ENCODE measurements at regions not wholly inside any gene's neighbourhood (a gene's known extent, or its start where the extent isn't known, plus 50 kb on each side); places are given as distances from the start of the nearest gene placed in this dataset.

GRCh38 chr12:126232711-126233110, 1167.5 kb downstream of the AACS start:
- peaks cover 6% of the 10 kb centered on the region for H3K4me1 Mint-ChIP-seq (ENCODE audit: low read depth)
- peaks cover 5% of the 10 kb centered on the region for H3K9me3 Mint-ChIP-seq (ENCODE audit: low read depth)
- no peaks in the 10 kb centered on the region for H3K36me3 Mint-ChIP-seq (ENCODE audit: insufficient read depth)
- H3K27me3 Mint-ChIP-seq, result no peaks in the 10 kb centered on the region
- no peak for DNase-seq (ENCODE audit: low spot score, unreplicated experiment)
- H3K4me3 Mint-ChIP-seq (ENCODE audit: low read depth), result no peak overlapping the region
- no peak overlapping the region for H3K27ac Mint-ChIP-seq
- TF ChIP-seq, protein P1, sequence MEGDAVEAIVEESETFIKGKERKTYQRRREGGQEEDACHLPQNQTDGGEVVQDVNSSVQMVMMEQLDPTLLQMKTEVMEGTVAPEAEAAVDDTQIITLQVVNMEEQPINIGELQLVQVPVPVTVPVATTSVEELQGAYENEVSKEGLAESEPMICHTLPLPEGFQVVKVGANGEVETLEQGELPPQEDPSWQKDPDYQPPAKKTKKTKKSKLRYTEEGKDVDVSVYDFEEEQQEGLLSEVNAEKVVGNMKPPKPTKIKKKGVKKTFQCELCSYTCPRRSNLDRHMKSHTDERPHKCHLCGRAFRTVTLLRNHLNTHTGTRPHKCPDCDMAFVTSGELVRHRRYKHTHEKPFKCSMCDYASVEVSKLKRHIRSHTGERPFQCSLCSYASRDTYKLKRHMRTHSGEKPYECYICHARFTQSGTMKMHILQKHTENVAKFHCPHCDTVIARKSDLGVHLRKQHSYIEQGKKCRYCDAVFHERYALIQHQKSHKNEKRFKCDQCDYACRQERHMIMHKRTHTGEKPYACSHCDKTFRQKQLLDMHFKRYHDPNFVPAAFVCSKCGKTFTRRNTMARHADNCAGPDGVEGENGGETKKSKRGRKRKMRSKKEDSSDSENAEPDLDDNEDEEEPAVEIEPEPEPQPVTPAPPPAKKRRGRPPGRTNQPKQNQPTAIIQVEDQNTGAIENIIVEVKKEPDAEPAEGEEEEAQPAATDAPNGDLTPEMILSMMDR (IDR thresholded peaks at IDR 0.05; ENCODE audit: unreplicated experiment), result no peak

- TF ChIP-seq, protein P1 (IDR thresholded peaks at IDR 0.05; ENCODE audit: unreplicated experiment), result no peak
- peaks cover 6% of the 10 kb centered on the region for H3K4me1 Mint-ChIP-seq (ENCODE audit: low read depth)
- H3K27ac Mint-ChIP-seq, result no peak overlapping the region
- H3K4me3 Mint-ChIP-seq (ENCODE audit: low read depth), result no peak overlapping the region
- no peaks in the 10 kb centered on the region for H3K27me3 Mint-ChIP-seq
- H3K9me3 Mint-ChIP-seq (ENCODE audit: low read depth), result peaks cover 10% of the 10 kb centered on the region
- H3K36me3 Mint-ChIP-seq (ENCODE audit: insufficient read depth), result no peaks in the 10 kb centered on the region
- no peak for DNase-seq (ENCODE audit: low spot score, unreplicated experiment)
These were observed 1168.4 kb downstream of the AACS start for GRCh38 chr12:126233625-126234024.

DNA sequence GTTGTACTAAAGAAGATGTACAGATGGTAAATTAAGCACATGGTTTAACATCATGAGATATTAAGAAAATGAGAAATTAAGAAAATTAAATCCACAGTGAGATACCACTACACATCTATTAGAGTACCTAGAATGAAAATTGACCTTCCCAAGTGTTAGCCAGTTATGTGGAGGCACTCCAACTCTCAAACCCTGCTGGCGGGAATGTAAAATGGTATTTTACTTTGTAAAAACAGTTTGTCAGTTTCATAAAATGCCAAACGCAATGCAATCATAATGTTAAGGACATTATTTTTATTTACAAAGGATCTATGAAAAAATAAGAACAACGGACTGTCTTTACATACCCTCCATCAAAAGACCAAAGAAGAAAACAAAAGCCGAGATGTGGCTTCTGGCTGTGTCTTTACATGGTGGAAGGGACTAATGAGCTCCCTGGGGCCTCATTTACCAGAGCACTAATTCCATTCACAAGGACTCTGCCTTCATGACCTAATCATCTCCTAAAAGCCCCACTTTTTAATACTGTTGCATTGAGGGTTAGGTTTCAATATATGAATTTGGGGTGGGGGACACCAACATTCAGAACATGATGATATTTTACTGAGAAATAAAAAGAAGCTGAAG, 1178.7 kb downstream of the AACS start:
- Mint-ChIP-seq H3K27ac (no peak overlapping the region), H3K9me3 (ENCODE audit: low read depth) (peaks cover 4% of the 10 kb centered on the region), H3K4me3 (ENCODE audit: low read depth) (no peak overlapping the region), H3K27me3 (peaks cover 3% of the 10 kb centered on the region), H3K36me3 (ENCODE audit: insufficient read depth) (no peaks in the 10 kb centered on the region), H3K4me1 (ENCODE audit: low read depth) (no peaks in the 10 kb centered on the region)
- no peak for DNase-seq (ENCODE audit: low spot score, unreplicated experiment)
- TF ChIP-seq, protein P1 (IDR thresholded peaks at IDR 0.05; ENCODE audit: unreplicated experiment), result no peak

DNA sequence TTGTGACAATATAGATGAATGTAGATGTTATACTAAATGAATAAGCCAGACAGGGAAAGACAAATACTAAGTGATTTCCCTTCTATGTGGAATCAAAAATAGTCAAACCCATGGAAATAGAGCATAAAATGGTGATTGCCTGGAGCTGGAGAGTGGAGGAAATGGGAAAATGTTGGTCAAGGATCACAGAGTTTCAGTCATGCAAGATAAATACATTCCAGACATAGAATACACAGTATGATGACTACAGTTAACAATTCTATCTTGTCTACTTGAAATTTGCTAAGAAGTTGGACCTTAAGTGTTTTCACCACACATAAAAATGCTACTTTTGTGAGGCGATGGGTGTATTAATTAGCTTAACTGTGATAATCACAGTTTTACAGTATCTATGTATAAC, 1182.7 kb downstream of the AACS start:
- TF ChIP-seq, protein P1 (IDR thresholded peaks at IDR 0.05; ENCODE audit: unreplicated experiment), result no peak
- Mint-ChIP-seq H3K4me3 (ENCODE audit: low read depth) (no peak overlapping the region), H3K36me3 (ENCODE audit: insufficient read depth) (no peaks in the 10 kb centered on the region), H3K9me3 (ENCODE audit: low read depth) (peaks cover 9% of the 10 kb centered on the region), H3K27ac (no peak overlapping the region), H3K4me1 (ENCODE audit: low read depth) (no peaks in the 10 kb centered on the region), H3K27me3 (peaks cover 6% of the 10 kb centered on the region)
- DNase-seq (ENCODE audit: low spot score, unreplicated experiment), result no peak

DNA sequence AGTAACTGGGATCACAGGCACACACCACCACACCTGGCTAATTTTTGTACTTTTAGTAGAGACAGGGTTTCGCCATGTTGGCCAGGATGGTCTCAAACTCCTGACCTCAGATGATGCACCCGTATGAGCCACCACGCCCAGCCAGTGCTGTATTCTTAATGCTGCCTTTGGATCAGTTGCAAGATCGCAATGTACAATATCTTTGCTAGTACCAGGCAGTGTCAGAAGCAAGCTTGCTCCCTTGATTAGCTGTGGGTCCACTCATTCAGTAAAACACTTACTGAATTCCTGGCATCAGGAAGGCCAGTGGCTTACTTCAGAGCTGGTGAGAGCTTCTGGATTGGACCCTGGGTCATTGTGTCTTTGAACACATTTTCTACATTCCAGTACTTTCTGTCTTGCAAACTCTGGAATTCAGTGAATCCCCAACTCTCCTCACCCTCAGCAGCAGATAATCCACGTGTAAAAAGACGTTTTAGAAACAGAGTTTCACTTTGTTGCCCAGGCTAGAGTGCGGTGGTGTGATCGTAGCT, 1183.7 kb downstream of the AACS start:
- no peak for DNase-seq (ENCODE audit: low spot score, unreplicated experiment)
- Mint-ChIP-seq H3K36me3 (ENCODE audit: insufficient read depth) (no peaks in the 10 kb centered on the region), H3K27ac (no peak overlapping the region), H3K4me1 (ENCODE audit: low read depth) (no peaks in the 10 kb centered on the region), H3K4me3 (ENCODE audit: low read depth) (no peak overlapping the region), H3K9me3 (ENCODE audit: low read depth) (peaks cover 9% of the 10 kb centered on the region), H3K27me3 (peaks cover 9% of the 10 kb centered on the region)
- TF ChIP-seq, protein P1 (IDR thresholded peaks at IDR 0.05; ENCODE audit: unreplicated experiment), result no peak

All from progenitor cell of endocrine pancreas (in vitro differentiated cells).